Upper lobe of left lung (tissue), 6 donors: ENCODE measurements at regions not wholly inside any gene's neighbourhood (a gene's known extent, or its start where the extent isn't known, plus 50 kb on each side); places are given as distances from the start of the nearest gene placed in this dataset.

ENCODE experiments used
- ATAC-seq, 2 donors: fragments of 200-7000 bp; cut with Tn5 transposase; one replicate each; pipeline ENCODE4 v1.9.1; 2022; ENCODE audit warnings: mild to moderate bottlenecking in 2 of 2, moderate library complexity in 2 of 2; ENCODE audit not compliant: low FRiP score in 2 of 2
- DNase-seq, 2 donors: peaks; one replicate each; pipeline ENCODE4 v3.0.0-alpha.2; 2019 to 2020
- H3K27ac ChIP-seq, 4 donors: fragments of 200-600 bp; sonication (generic); one replicate each; pipeline ENCODE4 v1.5.1; 2016 to 2019
- H3K27me3 ChIP-seq, 4 donors: fragments of 200-600 bp; sonication (generic); one replicate each; pipeline ENCODE4 v1.5.1; 2017 to 2019
- H3K36me3 ChIP-seq, 4 donors: fragments of 200-600 bp; sonication (generic); one replicate each; pipeline ENCODE4 v1.5.1; 2016 to 2019
- H3K4me1 ChIP-seq, 4 donors: fragments of 200-600 bp; sonication (generic); one replicate each; pipeline ENCODE4 v1.5.1; 2018 to 2019
- H3K4me3 ChIP-seq, 4 donors: fragments of 200-600 bp; sonication (generic); one replicate each; pipeline ENCODE4 v1.5.1; 2017 to 2019; ENCODE audit warnings: mild to moderate bottlenecking in 2 of 4, moderate library complexity in 1 of 4
- H3K9me3 ChIP-seq, 4 donors: fragments of 200-600 bp; sonication (generic); one replicate each; pipeline ENCODE4 v1.5.1; 2018 to 2019
- EP300 ChIP-seq, 4 donors: sonication (generic); formaldehyde crosslinking; IDR thresholded peaks; one replicate each; pipeline ENCODE4 v1.5.1; 2017; ENCODE audit warnings: antibody characterized with exemption in 4 of 4, control low read depth in 2 of 4
- POLR2A ChIP-seq, 4 donors: fragments of 450-650 bp; IDR thresholded peaks; one replicate each; pipeline ENCODE4 v1.5.1; 2016 to 2017; ENCODE audit warnings: antibody characterized with exemption in 4 of 4, mild to moderate bottlenecking in 2 of 4
- POLR2AphosphoS5 ChIP-seq, 2 donors: sonication (generic); formaldehyde crosslinking; IDR thresholded peaks; one replicate each; pipeline ENCODE4 v1.5.1; 2017; ENCODE audit warnings: antibody characterized with exemption in 2 of 2
- WGBS, 2 donors: methylation state at CpG; one replicate each; pipeline ENCODE4 v1.1.5; 2017 to 2018; 5-methylcytosine and 5-hydroxymethylcytosine counted together
- TF ChIP-seq, protein P1 (sequence below), 6 experiments: fragments of 450-650 bp in 4 of 6; fragments of 200-600 bp in 2 of 6; sonication (generic) in 2 of 6; IDR thresholded peaks; one replicate each; pipeline ENCODE4 v1.5.1; 2016 to 2019; ENCODE audit warnings: antibody characterized with exemption in 6 of 6
- donor health status: DM: no; HTN: no; CAD: no; lungs with moderate emphysema.
- donor health status: DM: no; HTN: yes; CAD: no; lungs with severe emphysema.

DNA sequence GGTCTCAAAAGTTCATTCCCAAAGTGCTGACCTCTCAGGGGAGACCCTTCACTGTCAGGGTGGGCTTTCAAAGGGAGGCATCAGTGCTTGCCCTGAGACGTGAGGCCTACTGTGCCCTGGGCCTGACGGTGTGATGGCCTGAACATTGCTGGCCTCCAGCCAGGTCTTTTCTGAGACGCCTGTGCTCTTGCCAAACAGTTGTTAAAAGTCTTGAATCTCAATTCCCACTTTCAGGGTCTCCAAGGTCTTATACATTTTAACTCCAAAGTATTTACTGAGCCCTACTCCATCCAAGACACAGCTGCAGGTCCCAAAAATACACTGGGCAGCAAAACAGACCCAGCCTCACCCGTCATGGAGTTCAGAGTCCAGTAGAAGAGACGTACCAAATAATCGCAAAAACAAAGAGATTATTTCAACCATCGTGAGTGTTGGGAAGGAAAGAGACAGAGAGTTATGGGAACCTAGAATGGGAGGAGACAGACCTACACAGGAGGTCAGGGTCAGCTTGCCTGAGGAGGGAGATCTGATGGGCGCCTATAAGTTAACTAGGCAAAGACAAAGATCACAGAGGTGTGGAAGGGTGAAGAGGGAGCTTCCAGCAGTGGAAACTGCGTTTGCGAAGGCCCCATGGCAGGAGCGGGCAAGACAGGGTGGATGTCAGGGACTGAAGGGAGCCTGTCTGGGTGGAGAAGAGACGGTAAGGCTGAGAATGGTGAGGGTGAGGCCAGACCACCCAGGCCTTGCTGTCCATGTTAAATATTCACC, 446.3 kb downstream of the PREX1 start:
- no peak for ATAC-seq
- Histone ChIP-seq H3K4me3 (no peak overlapping the region), H3K36me3 (no peaks in the 10 kb centered on the region), H3K9me3 (no peaks in the 10 kb centered on the region), H3K27me3 (no peaks in the 10 kb centered on the region), H3K27ac (no peak overlapping the region), H3K4me1 (no peaks in the 10 kb centered on the region)
- WGBS, 2 donors = 77% methylated on average over 11 to 12 of the region's 12 CpGs
- no peak for DNase-seq
- TF ChIP-seq POLR2A (IDR thresholded peaks at IDR 0.05) (no peak), POLR2AphosphoS5 (IDR thresholded peaks at IDR 0.05) (no peak), EP300 (IDR thresholded peaks at IDR 0.05) (no peak)
- TF ChIP-seq, protein P1, sequence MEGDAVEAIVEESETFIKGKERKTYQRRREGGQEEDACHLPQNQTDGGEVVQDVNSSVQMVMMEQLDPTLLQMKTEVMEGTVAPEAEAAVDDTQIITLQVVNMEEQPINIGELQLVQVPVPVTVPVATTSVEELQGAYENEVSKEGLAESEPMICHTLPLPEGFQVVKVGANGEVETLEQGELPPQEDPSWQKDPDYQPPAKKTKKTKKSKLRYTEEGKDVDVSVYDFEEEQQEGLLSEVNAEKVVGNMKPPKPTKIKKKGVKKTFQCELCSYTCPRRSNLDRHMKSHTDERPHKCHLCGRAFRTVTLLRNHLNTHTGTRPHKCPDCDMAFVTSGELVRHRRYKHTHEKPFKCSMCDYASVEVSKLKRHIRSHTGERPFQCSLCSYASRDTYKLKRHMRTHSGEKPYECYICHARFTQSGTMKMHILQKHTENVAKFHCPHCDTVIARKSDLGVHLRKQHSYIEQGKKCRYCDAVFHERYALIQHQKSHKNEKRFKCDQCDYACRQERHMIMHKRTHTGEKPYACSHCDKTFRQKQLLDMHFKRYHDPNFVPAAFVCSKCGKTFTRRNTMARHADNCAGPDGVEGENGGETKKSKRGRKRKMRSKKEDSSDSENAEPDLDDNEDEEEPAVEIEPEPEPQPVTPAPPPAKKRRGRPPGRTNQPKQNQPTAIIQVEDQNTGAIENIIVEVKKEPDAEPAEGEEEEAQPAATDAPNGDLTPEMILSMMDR (IDR thresholded peaks at IDR 0.05) = no peak

GRCh38 chr20:48380661-48381060, 447.1 kb downstream of the PREX1 start:
- no peaks in the 10 kb centered on the region for H3K4me1 ChIP-seq
- H3K9me3 ChIP-seq = no peaks in the 10 kb centered on the region
- DNase-seq (no peak), ATAC-seq (no peak)
- H3K4me3 ChIP-seq = no peak overlapping the region
- H3K27ac ChIP-seq = no peak overlapping the region
- TF ChIP-seq, protein P1 (IDR thresholded peaks at IDR 0.05) = no peak
- TF ChIP-seq POLR2A (IDR thresholded peaks at IDR 0.05) (no peak), POLR2AphosphoS5 (IDR thresholded peaks at IDR 0.05) (no peak), EP300 (IDR thresholded peaks at IDR 0.05) (no peak)
- H3K36me3 ChIP-seq = no peaks in the 10 kb centered on the region
- no peaks in the 10 kb centered on the region for H3K27me3 ChIP-seq
- WGBS, 2 donors = 96% methylated on average over 4 of the region's 4 CpGs

GRCh38 chr20:48378976-48379675, 448.7 kb downstream of the PREX1 start:
- ATAC-seq (no peak), DNase-seq (no peak)
- TF ChIP-seq POLR2AphosphoS5 (IDR thresholded peaks at IDR 0.05) (no peak), POLR2A (IDR thresholded peaks at IDR 0.05) (no peak), EP300 (IDR thresholded peaks at IDR 0.05) (no peak)
- H3K27ac ChIP-seq = no peak overlapping the region
- no peak overlapping the region for H3K4me3 ChIP-seq
- WGBS, 2 donors = 63 to 93% methylated on average over 8 of the region's 8 CpGs
- H3K36me3 ChIP-seq = no peaks in the 10 kb centered on the region
- H3K27me3 ChIP-seq = no peaks in the 10 kb centered on the region
- H3K9me3 ChIP-seq = no peaks in the 10 kb centered on the region
- H3K4me1 ChIP-seq = peaks cover under 1 to 9% (median 6%) of the 10 kb centered on the region in 4 donors

DNA sequence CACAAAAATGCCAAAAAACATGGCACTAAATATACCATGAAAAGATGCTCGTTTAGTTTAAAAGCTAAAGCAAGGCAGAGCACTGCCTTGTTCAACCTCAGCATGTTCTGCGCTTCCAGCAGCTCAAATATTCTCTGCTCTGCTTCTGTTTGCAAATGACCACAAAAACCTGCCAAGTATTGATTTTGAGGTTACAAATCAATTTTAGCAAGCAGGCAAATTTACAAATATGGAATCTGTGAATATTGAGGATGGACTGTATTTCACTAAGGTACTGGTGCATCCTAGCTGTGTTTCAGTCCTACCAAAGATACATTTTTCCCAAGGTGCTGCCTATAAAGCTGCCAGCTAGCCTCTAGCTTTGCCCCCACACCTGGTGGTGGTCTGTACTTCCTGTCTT, 449.9 kb downstream of the PREX1 start:
- Histone ChIP-seq H3K36me3 (no peaks in the 10 kb centered on the region), H3K4me3 (no peak overlapping the region), H3K9me3 (no peaks in the 10 kb centered on the region), H3K27ac (no peak overlapping the region), H3K27me3 (no peaks in the 10 kb centered on the region), H3K4me1 (peaks cover 3 to 13% (median 7%) of the 10 kb centered on the region in 4 donors)
- no peak for DNase-seq
- no peak for ATAC-seq
- no peak for TF ChIP-seq POLR2AphosphoS5 (IDR thresholded peaks at IDR 0.05)
- TF ChIP-seq EP300 (IDR thresholded peaks at IDR 0.05) = no peak
- no peak for TF ChIP-seq POLR2A (IDR thresholded peaks at IDR 0.05)
- TF ChIP-seq, protein P1 (IDR thresholded peaks at IDR 0.05) = no peak
- 89 to 90% methylated on average over 2 of the region's 2 CpGs for WGBS, 2 donors

- TF ChIP-seq EP300 (IDR thresholded peaks at IDR 0.05) (no peak), POLR2A (IDR thresholded peaks at IDR 0.05) (no peak), POLR2AphosphoS5 (IDR thresholded peaks at IDR 0.05) (no peak)
- TF ChIP-seq, protein P1 (IDR thresholded peaks at IDR 0.05) = no peak
- peaks cover 3 to 13% (median 7%) of the 10 kb centered on the region in 4 donors for H3K4me1 ChIP-seq
- no peak overlapping the region for H3K27ac ChIP-seq
- no peak overlapping the region for H3K4me3 ChIP-seq
- WGBS, 2 donors = 79 to 87% methylated on average over 8 of the region's 8 CpGs
- ATAC-seq (no peak), DNase-seq (no peak)
- H3K36me3 ChIP-seq = no peaks in the 10 kb centered on the region
- H3K9me3 ChIP-seq = no peaks in the 10 kb centered on the region
- no peaks in the 10 kb centered on the region for H3K27me3 ChIP-seq
Measured at GRCh38 chr20:48375804-48376203, 452.0 kb downstream of the PREX1 start.
